Gastroesophageal sphincter (tissue), 4 donors: ENCODE measurements at regions not wholly inside any gene's neighbourhood (a gene's known extent, or its start where the extent isn't known, plus 50 kb on each side); places are given as distances from the start of the nearest gene placed in this dataset.

ENCODE experiments used
- ATAC-seq: fragments of 150-250 bp; one replicate; pipeline ENCODE4 v1.9.1; 2016; ENCODE audit warnings: mild to moderate bottlenecking, moderate library complexity
- H3K27ac ChIP-seq, 4 donors: fragments of 200-600 bp; sonication (generic) in 3 of 4; 1 replicate in 3 of 4; 2 replicates in 1 of 4; pipeline ENCODE4 v1.5.1; 2016 to 2019
- H3K27me3 ChIP-seq: fragments of 200-600 bp; sonication (generic); one replicate; pipeline ENCODE4 v1.5.1; 2019
- H3K36me3 ChIP-seq, 2 donors: fragments of 200-600 bp; sonication (generic); one replicate each; pipeline ENCODE4 v1.5.1; 2019; ENCODE audit warnings: control low read depth in 1 of 2
- H3K4me1 ChIP-seq, 3 donors: fragments of 200-600 bp; sonication (generic); 1 replicate in 2 of 3; 2 replicates in 1 of 3; pipeline ENCODE4 v1.5.1; 2016 to 2019; ENCODE audit warnings: control low read depth in 2 of 3
- H3K4me3 ChIP-seq, 2 donors: fragments of 200-600 bp; sonication (generic); one replicate each; pipeline ENCODE4 v1.5.1; 2019; ENCODE audit warnings: mild to moderate bottlenecking in 1 of 2, moderate library complexity in 1 of 2
- H3K9me3 ChIP-seq, 3 donors: fragments of 200-600 bp; sonication (generic); one replicate each; pipeline ENCODE4 v1.5.1; 2017 to 2019; ENCODE audit warnings: control low read depth in 2 of 3
- CTCF ChIP-seq, 4 experiments: fragments of 200-600 bp in 2 of 4; fragments of 450-650 bp in 2 of 4; sonication (generic) in 1 of 4; IDR thresholded peaks; one replicate each; pipeline ENCODE4 v1.5.1; 2017 to 2019; ENCODE audit warnings: antibody characterized with exemption in 4 of 4, mild to moderate bottlenecking in 2 of 4, moderate library complexity in 2 of 4
- EP300 ChIP-seq: sonication (generic); formaldehyde crosslinking; IDR thresholded peaks from one replicate; pipeline ENCODE4 v1.6.1; 2017; ENCODE audit warnings: antibody characterized with exemption, mild to moderate bottlenecking
- POLR2A ChIP-seq, 2 donors: fragments of 450-650 bp; IDR thresholded peaks; one replicate each; pipeline ENCODE4 v1.6.1; 2017; ENCODE audit warnings: antibody characterized with exemption in 2 of 2, mild to moderate bottlenecking in 2 of 2, moderate library complexity in 1 of 2
- POLR2AphosphoS5 ChIP-seq: sonication (generic); formaldehyde crosslinking; IDR thresholded peaks from one replicate; pipeline ENCODE4 v1.6.1; 2017; ENCODE audit warnings: antibody characterized with exemption
- WGBS, 2 donors: methylation state at CpG; one replicate each; pipeline ENCODE4 v1.1.5; 2018; ENCODE audit warnings: low coverage in 1 of 2; 5-methylcytosine and 5-hydroxymethylcytosine counted together

GRCh38 chr11:104819603-104820002 is 78.7 kb downstream of the CASP12 start:
- Histone ChIP-seq H3K9me3 (no peaks in the 10 kb centered on the region), H3K4me1 (no peaks in the 10 kb centered on the region), H3K27ac (no peak overlapping the region), H3K36me3 (no peaks in the 10 kb centered on the region), H3K4me3 (no peak overlapping the region), H3K27me3 (no peaks in the 10 kb centered on the region)
- WGBS, 2 donors = 66 to 78% methylated on average over 4 of the region's 4 CpGs
- no peak for TF ChIP-seq EP300
- ATAC-seq = no peak

GRCh38 chr11:104819107-104819506 is 79.2 kb downstream of the CASP12 start:
- Histone ChIP-seq H3K36me3 (no peaks in the 10 kb centered on the region), H3K4me3 (no peak overlapping the region), H3K27ac (no peak overlapping the region), H3K27me3 (no peaks in the 10 kb centered on the region), H3K4me1 (no peaks in the 10 kb centered on the region), H3K9me3 (no peaks in the 10 kb centered on the region)
- TF ChIP-seq POLR2A (IDR thresholded peaks at IDR 0.05) = no peak
- no peak for TF ChIP-seq POLR2AphosphoS5
- TF ChIP-seq EP300 = no peak
- no peak for TF ChIP-seq CTCF (IDR thresholded peaks at IDR 0.05)
- ATAC-seq = no peak

- Histone ChIP-seq H3K9me3 (no peaks in the 10 kb centered on the region), H3K36me3 (no peaks in the 10 kb centered on the region), H3K4me3 (no peak overlapping the region), H3K27me3 (no peaks in the 10 kb centered on the region), H3K27ac (no peak overlapping the region), H3K4me1 (no peaks in the 10 kb centered on the region)
- no peak for TF ChIP-seq POLR2AphosphoS5
- no peak for TF ChIP-seq EP300
- no peak for TF ChIP-seq POLR2A (IDR thresholded peaks at IDR 0.05)
- TF ChIP-seq CTCF (IDR thresholded peaks at IDR 0.05) = no peak
- 70 to 77% methylated on average over 2 to 3 of the region's 3 CpGs for WGBS, 2 donors
- no peak for ATAC-seq
Measured at GRCh38 chr11:104817973-104818372, 80.3 kb downstream of the CASP12 start.

GRCh38 chr11:104813532-104813931 is 84.7 kb downstream of the CASP12 start:
- ATAC-seq = no peak
- H3K27me3 ChIP-seq = no peaks in the 10 kb centered on the region
- H3K36me3 ChIP-seq = no peaks in the 10 kb centered on the region
- TF ChIP-seq EP300 (no peak), CTCF (IDR thresholded peaks at IDR 0.05) (no peak), POLR2A (IDR thresholded peaks at IDR 0.05) (no peak), POLR2AphosphoS5 (no peak)
- H3K4me1 ChIP-seq = no peaks in the 10 kb centered on the region
- no peak overlapping the region for H3K4me3 ChIP-seq
- no peak overlapping the region for H3K27ac ChIP-seq
- no peaks in the 10 kb centered on the region for H3K9me3 ChIP-seq
- WGBS, 2 donors = 73 to 83% methylated on average over 1 of the region's 2 CpGs

GRCh38 chr11:104812103-104812788 is 86.0 kb downstream of the CASP12 start:
- Histone ChIP-seq H3K27me3 (no peaks in the 10 kb centered on the region), H3K9me3 (no peaks in the 10 kb centered on the region), H3K36me3 (no peaks in the 10 kb centered on the region), H3K4me1 (no peaks in the 10 kb centered on the region), H3K27ac (no peak overlapping the region), H3K4me3 (no peak overlapping the region)
- WGBS, 2 donors = 80 to 84% methylated on average over 5 to 7 of the region's 8 CpGs
- TF ChIP-seq POLR2AphosphoS5 (no peak), EP300 (no peak), CTCF (IDR thresholded peaks at IDR 0.05) (no peak), POLR2A (IDR thresholded peaks at IDR 0.05) (no peak)
- ATAC-seq = no peak
